B cell (primary cell): ENCODE measurements at regions not wholly inside any gene's neighbourhood (a gene's known extent, or its start where the extent isn't known, plus 50 kb on each side); places are given as distances from the start of the nearest gene placed in this dataset.
A peak's percentile ranks its signal among the peaks of the same experiment; 100 is the strongest.

Experiments
- ATAC-seq: fragments of 200-7000 bp; cut with Tn5 transposase; one replicate; pipeline ENCODE4 v1.10.0; 2021; ENCODE audit warnings: low read depth, mild to moderate bottlenecking, moderate number of reproducible peaks, moderate library complexity
- CTCF ChIA-PET: fragments of 350-600 bp; sonication (Branson Sonifier 250); formaldehyde crosslinking; loops from one replicate; lab custom pipeline; 2021; ENCODE audit warnings: antibody characterized with exemption, inconsistent platforms; lab: Charles Lee
- POLR2A ChIA-PET: fragments of 350-600 bp; sonication (Branson Sonifier 250); formaldehyde crosslinking; loops from one replicate; lab custom pipeline; 2021; ENCODE audit warnings: antibody characterized with exemption; lab: Charles Lee
- DNase-seq: peaks from one replicate; pipeline ENCODE4 v3.0.0; 2013
- H2AFZ ChIP-seq: 2 replicates; pipeline ENCODE4 v1.6.1; 2012; ENCODE audit warnings: mild to moderate bottlenecking, low read depth, low read length; ENCODE audit not compliant: insufficient read depth, poor library complexity, severe bottlenecking
- H3K27ac ChIP-seq, 2 donors: 1 replicate in 1 of 2; 2 replicates in 1 of 2; pipeline ENCODE4 v1.5.1; 2012 to 2013; ENCODE audit warnings: low read length in 2 of 2, mild to moderate bottlenecking in 2 of 2, moderate library complexity in 1 of 2
- H3K27me3 ChIP-seq, 4 experiments: fragments of 200-600 bp in 1 of 4; sonication (generic) in 1 of 4; replicated peaks in 1 of 4; 1 replicate in 2 of 4; 2 replicates in 2 of 4; pipeline versions ENCODE4 v1.6.1 to v1.7.0; 2013 to 2016; ENCODE audit warnings: low read length in 3 of 4, mild to moderate bottlenecking in 2 of 4, mixed read lengths in 1 of 4, moderate library complexity in 1 of 4; ENCODE audit not compliant: insufficient read depth in 4 of 4, control insufficient read depth in 3 of 4; ENCODE audit errors: control extremely low read depth in 1 of 4
- H3K36me3 ChIP-seq, 2 experiments: replicated peaks in 1 of 2; 1 replicate in 1 of 2; 2 replicates in 1 of 2; pipeline versions ENCODE4 v1.6.1 to v1.7.1; 2013; ENCODE audit warnings: low read length in 1 of 2; ENCODE audit not compliant: insufficient read depth in 2 of 2, control insufficient read depth in 1 of 2; ENCODE audit errors: control extremely low read depth in 1 of 2, extremely low read depth in 1 of 2
- H3K4me1 ChIP-seq, 2 donors: fragments of 200-600 bp in 1 of 2; sonication (generic) in 1 of 2; 1 replicate in 1 of 2; 2 replicates in 1 of 2; pipeline versions ENCODE4 v1.5.1 to v1.6.1; 2013 to 2017; ENCODE audit warnings: low read length in 2 of 2; ENCODE audit not compliant: control insufficient read depth in 2 of 2, insufficient read depth in 2 of 2
- H3K4me2 ChIP-seq: replicated peaks from 2 replicates; pipeline ENCODE3; 2012; ENCODE audit warnings: mild to moderate bottlenecking, low read depth, low read length; ENCODE audit not compliant: poor library complexity, severe bottlenecking
- H3K4me3 ChIP-seq, 5 experiments: fragments of 200-600 bp in 1 of 5; sonication (generic) in 1 of 5; 1 replicate in 3 of 5; 2 replicates in 2 of 5; pipeline versions ENCODE4 v1.5.1 to v1.7.0; 2011 to 2016; ENCODE audit warnings: low read length in 4 of 5, mild to moderate bottlenecking in 4 of 5, low read depth in 2 of 5, control low read depth in 1 of 5, moderate library complexity in 1 of 5; ENCODE audit not compliant: insufficient read depth in 1 of 5; ENCODE audit errors: control extremely low read depth in 1 of 5, extremely low read depth in 1 of 5
- H3K79me2 ChIP-seq: fragments of 200-600 bp; sonication (generic); one replicate; pipeline ENCODE4 v1.6.0; 2016; ENCODE audit warnings: low read length; ENCODE audit not compliant: control insufficient read depth, insufficient read depth
- H3K9ac ChIP-seq: fragments of 200-600 bp; sonication (generic); 2 replicates; pipeline ENCODE4 v1.6.1; 2017; ENCODE audit warnings: mild to moderate bottlenecking, low read length, moderate library complexity
- H3K9me3 ChIP-seq, 3 donors: one replicate each; pipeline versions ENCODE4 v1.6.1 to v1.7.1; 2013; ENCODE audit warnings: low read length in 2 of 3; ENCODE audit not compliant: control insufficient read depth in 2 of 3, insufficient read depth in 1 of 3; ENCODE audit errors: control extremely low read depth in 1 of 3
- H4K20me1 ChIP-seq: 2 replicates; pipeline ENCODE4 v1.6.0; 2012; ENCODE audit warnings: mild to moderate bottlenecking, low read length; ENCODE audit not compliant: insufficient read depth, control insufficient read depth, poor library complexity, severe bottlenecking
- H3K27ac Mint-ChIP-seq: one replicate; pipeline ENCODE4 v1.8.0; 2021; ENCODE audit warnings: mixed read lengths
- H3K27me3 Mint-ChIP-seq: one replicate; pipeline ENCODE4 v1.8.0; 2021; ENCODE audit warnings: mixed read lengths
- H3K4me1 Mint-ChIP-seq: one replicate; pipeline ENCODE4 v1.8.0; 2021; ENCODE audit warnings: mixed read lengths
- H3K4me3 Mint-ChIP-seq: one replicate; pipeline ENCODE4 v1.8.0; 2021; ENCODE audit warnings: mixed read lengths
- H3K9me3 Mint-ChIP-seq: one replicate; pipeline ENCODE4 v1.8.0; 2022; ENCODE audit warnings: mixed read lengths; ENCODE audit not compliant: insufficient read depth
- EZH2 ChIP-seq: IDR thresholded peaks from 2 replicates; pipeline ENCODE4 v1.6.1; 2012; ENCODE audit warnings: borderline replicate concordance, low read depth, mild to moderate bottlenecking, moderate library complexity, low read length; ENCODE audit not compliant: insufficient read depth, poor library complexity, severe bottlenecking
- WGBS: methylation state at CpG from one replicate; pipeline ENCODE4 v1.1.5; 2013; ENCODE audit warnings: missing lambda C conversion rate; ENCODE audit not compliant: insufficient coverage; 5-methylcytosine and 5-hydroxymethylcytosine counted together
- intact Hi-C: fragments of 100-400 bp; cut with micrococcal nuclease; formaldehyde crosslinking; loops from one replicate; pipeline ENCODE4 v1.10.0; 2022
- TF ChIP-seq, protein P1 (sequence below): fragments of 200-600 bp; IDR thresholded peaks from one replicate; pipeline ENCODE4 v1.8.0; 2022; ENCODE audit warnings: antibody characterized with exemption, mild to moderate bottlenecking

- H3K4me2 ChIP-seq: peak overlapping the region; percentile 14
- peaks cover 2% of the 10 kb centered on the region for H3K9me3 Mint-ChIP-seq
- ATAC-seq (no peak), DNase-seq (no peak)
- no peak overlapping the region for H2AFZ ChIP-seq
- TF ChIP-seq, protein P1, sequence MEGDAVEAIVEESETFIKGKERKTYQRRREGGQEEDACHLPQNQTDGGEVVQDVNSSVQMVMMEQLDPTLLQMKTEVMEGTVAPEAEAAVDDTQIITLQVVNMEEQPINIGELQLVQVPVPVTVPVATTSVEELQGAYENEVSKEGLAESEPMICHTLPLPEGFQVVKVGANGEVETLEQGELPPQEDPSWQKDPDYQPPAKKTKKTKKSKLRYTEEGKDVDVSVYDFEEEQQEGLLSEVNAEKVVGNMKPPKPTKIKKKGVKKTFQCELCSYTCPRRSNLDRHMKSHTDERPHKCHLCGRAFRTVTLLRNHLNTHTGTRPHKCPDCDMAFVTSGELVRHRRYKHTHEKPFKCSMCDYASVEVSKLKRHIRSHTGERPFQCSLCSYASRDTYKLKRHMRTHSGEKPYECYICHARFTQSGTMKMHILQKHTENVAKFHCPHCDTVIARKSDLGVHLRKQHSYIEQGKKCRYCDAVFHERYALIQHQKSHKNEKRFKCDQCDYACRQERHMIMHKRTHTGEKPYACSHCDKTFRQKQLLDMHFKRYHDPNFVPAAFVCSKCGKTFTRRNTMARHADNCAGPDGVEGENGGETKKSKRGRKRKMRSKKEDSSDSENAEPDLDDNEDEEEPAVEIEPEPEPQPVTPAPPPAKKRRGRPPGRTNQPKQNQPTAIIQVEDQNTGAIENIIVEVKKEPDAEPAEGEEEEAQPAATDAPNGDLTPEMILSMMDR: no peak
- TF ChIP-seq EZH2: no peak
- H3K27me3 Mint-ChIP-seq: peaks cover 6% of the 10 kb centered on the region
- POLR2A ChIA-PET: no interaction called here
- H3K4me3 ChIP-seq: no peak overlapping the region
- no peaks in the 10 kb centered on the region for H3K36me3 ChIP-seq
- WGBS: 100% methylated on average over 1 of the region's 4 CpGs
- H3K9me3 ChIP-seq: peaks cover 0 to 3% (median 0%) of the 10 kb centered on the region in 3 donors
- no peak overlapping the region for H3K4me3 Mint-ChIP-seq
- no peaks in the 10 kb centered on the region for H3K79me2 ChIP-seq
- H3K27me3 ChIP-seq: no peaks in the 10 kb centered on the region
- no peaks in the 10 kb centered on the region for H3K4me1 ChIP-seq
- intact Hi-C loops: no loop called here
- no peak overlapping the region for H3K9ac ChIP-seq
- H3K4me1 Mint-ChIP-seq: peaks cover 11% of the 10 kb centered on the region
- no peak overlapping the region for H3K27ac Mint-ChIP-seq
- CTCF ChIA-PET: no interaction called here
- H3K27ac ChIP-seq: no peak overlapping the region
- H4K20me1 ChIP-seq: no peaks in the 10 kb centered on the region
Observed at GRCh38 chr1:75668813-75669212, 55.7 kb upstream of the ACADM start.

GRCh38 chr1:75671708-75672107 is 52.8 kb upstream of the ACADM start:
- Mint-ChIP-seq H3K27me3 (peaks cover 14% of the 10 kb centered on the region), H3K4me1 (peaks cover 11% of the 10 kb centered on the region), H3K9me3 (peaks cover 2% of the 10 kb centered on the region), H3K4me3 (no peak overlapping the region), H3K27ac (no peak overlapping the region)
- H3K27ac ChIP-seq: no peak overlapping the region
- H3K9ac ChIP-seq: no peak overlapping the region
- POLR2A ChIA-PET: no interaction called here
- H3K79me2 ChIP-seq: no peaks in the 10 kb centered on the region
- CTCF ChIA-PET: interaction anchor here (0.5 kb wide), 1 partner anchor 57 kb away, joined by 3 read pairs; no protein-coding TSS in a partner anchor
- H2AFZ ChIP-seq: no peak overlapping the region
- H3K4me3 ChIP-seq: no peak overlapping the region
- WGBS: 50% methylated on average over 1 of the region's 4 CpGs
- intact Hi-C loops: no loop called here
- no peak for DNase-seq
- peaks cover 0 to 3% (median 0%) of the 10 kb centered on the region in 3 donors for H3K9me3 ChIP-seq
- H4K20me1 ChIP-seq: no peaks in the 10 kb centered on the region
- H3K4me1 ChIP-seq: no peaks in the 10 kb centered on the region
- no peaks in the 10 kb centered on the region for H3K36me3 ChIP-seq
- H3K27me3 ChIP-seq: no peaks in the 10 kb centered on the region
- H3K4me2 ChIP-seq: no peak overlapping the region
- ATAC-seq: no peak
- TF ChIP-seq EZH2: no peak
- TF ChIP-seq, protein P1: no peak
